Fibroblast of skin of back (primary cell): ENCODE measurements at regions not wholly inside any gene's neighbourhood (a gene's known extent, or its start where the extent isn't known, plus 50 kb on each side); places are given as distances from the start of the nearest gene placed in this dataset.

Source experiments
- DNase-seq: peaks from one replicate; pipeline ENCODE4 v3.0.0-alpha.2; 2013

GRCh38 chr13:34250151-34250670, 432.3 kb downstream of the RFC3 start:
- DNase-seq, result peak; percentile 16

GRCh38 chr13:34254366-34254765, 436.4 kb downstream of the RFC3 start:
- DNase-seq, result peak; percentile 8

GRCh38 chr13:34255711-34256110, 437.8 kb downstream of the RFC3 start:
- DNase-seq, result no peak

GRCh38 chr13:34256236-34256635, 438.3 kb downstream of the RFC3 start:
- no peak for DNase-seq

GRCh38 chr13:34257966-34258365, 440.0 kb downstream of the RFC3 start:
- DNase-seq, result no peak

- DNase-seq, result peak; percentile 76
These were observed 440.9 kb downstream of the RFC3 start for GRCh38 chr13:34258646-34259386.

- DNase-seq, result no peak
These were observed 445.7 kb downstream of the RFC3 start for GRCh38 chr13:34263681-34264080.

GRCh38 chr13:34265046-34265679, 447.2 kb downstream of the RFC3 start:
- DNase-seq, result peak; percentile 49

GRCh38 chr13:34276764-34277163, 458.8 kb downstream of the RFC3 start:
- no peak for DNase-seq

GRCh38 chr13:34277936-34278335, 460.0 kb downstream of the RFC3 start:
- DNase-seq, result no peak

GRCh38 chr13:34278780-34279179, 460.8 kb downstream of the RFC3 start:
- no peak for DNase-seq

GRCh38 chr13:34290661-34291060, 472.7 kb downstream of the RFC3 start:
- no peak for DNase-seq

- no peak for DNase-seq
These were observed 476.7 kb downstream of the RFC3 start for GRCh38 chr13:34294483-34295129.

- no peak for DNase-seq
These were observed 482.6 kb downstream of the RFC3 start for GRCh38 chr13:34300559-34300958.

- no peak for DNase-seq
These were observed 484.6 kb downstream of the RFC3 start for GRCh38 chr13:34302596-34302995.

GRCh38 chr13:34303346-34303745, 485.4 kb downstream of the RFC3 start:
- no peak for DNase-seq

- DNase-seq, result no peak
These were observed 489.7 kb downstream of the RFC3 start for GRCh38 chr13:34307607-34308006.

GRCh38 chr13:34308725-34309124, 490.8 kb downstream of the RFC3 start:
- DNase-seq, result peak; percentile 3

GRCh38 chr13:34310539-34310938, 492.6 kb downstream of the RFC3 start:
- DNase-seq, result no peak

GRCh38 chr13:34311251-34311650, 493.3 kb downstream of the RFC3 start:
- DNase-seq, result no peak

- no peak for DNase-seq
These were observed 494.6 kb downstream of the RFC3 start for GRCh38 chr13:34312578-34312977.

GRCh38 chr13:34320084-34320483, 502.1 kb downstream of the RFC3 start:
- DNase-seq, result no peak

- no peak for DNase-seq
These were observed 504.2 kb downstream of the RFC3 start for GRCh38 chr13:34322014-34322742.
